ENCODE measurements at regions not wholly inside any gene's neighbourhood (a gene's known extent, or its start where the extent isn't known, plus 50 kb on each side); places are given as distances from the start of the nearest gene placed in this dataset.

GRCh38 chr4:167774646-167775045 lies 317.7 kb upstream of the ANXA10 start:
- TF ChIP-seq CTCF (IDR thresholded peaks at IDR 0.05) = no peak
- TF ChIP-seq POLR2A (IDR thresholded peaks at IDR 0.05) = no peak

All from thyroid gland (tissue), 4 donors.